SK-N-SH (cell line): ENCODE measurements at regions not wholly inside any gene's neighbourhood (a gene's known extent, or its start where the extent isn't known, plus 50 kb on each side); places are given as distances from the start of the nearest gene placed in this dataset.

Experiments
- CHD2 ChIP-seq: fragments of 150-350 bp; IDR thresholded peaks from 2 replicates; pipeline ENCODE4 v1.6.1; 2018; ENCODE audit warnings: low read length; ENCODE audit not compliant: partially characterized antibody
- CTCF ChIP-seq: fragments of 200-600 bp; sonication (generic); IDR thresholded peaks from 2 replicates; pipeline ENCODE4 v1.6.1; 2017; ENCODE audit warnings: antibody characterized with exemption, mild to moderate bottlenecking, moderate library complexity
- EP300 ChIP-seq, 2 experiments: IDR thresholded peaks; 2 replicates each; pipeline versions ENCODE4 v1.4.0 to v1.6.1; 2012; ENCODE audit warnings: borderline replicate concordance in 1 of 2, low read depth in 1 of 2, low read length in 1 of 2
- EZH2phosphoT487 ChIP-seq: fragments of 200-600 bp; sonication (generic); IDR thresholded peaks from 2 replicates; pipeline ENCODE4 v1.6.1; 2017; ENCODE audit warnings: low read depth, mixed run types, mild to moderate bottlenecking, antibody characterized with exemption, moderate library complexity, borderline replicate concordance
- FOXJ3 ChIP-seq: sonication (generic); formaldehyde crosslinking; IDR thresholded peaks from 2 replicates; pipeline ENCODE4 v1.5.1; 2020; ENCODE audit warnings: mild to moderate bottlenecking, missing genetic modification reagents
- GATA2 ChIP-seq: sonication (generic); formaldehyde crosslinking; IDR thresholded peaks from 2 replicates; pipeline ENCODE4 v1.5.0; 2020; ENCODE audit warnings: mild to moderate bottlenecking, missing genetic modification reagents
- JUND ChIP-seq: IDR thresholded peaks from 2 replicates; pipeline ENCODE4 v1.4.0; 2012
- NFIC ChIP-seq: IDR thresholded peaks from 2 replicates; pipeline ENCODE4 v1.4.0; 2012; ENCODE audit warnings: borderline replicate concordance
- NRF1 ChIP-seq: IDR thresholded peaks from 2 replicates; pipeline ENCODE4 v1.6.1; 2012; ENCODE audit warnings: low read depth, mild to moderate bottlenecking, low read length
- POLR2AphosphoS5 ChIP-seq: IDR thresholded peaks from 2 replicates; pipeline ENCODE4 v1.6.1; 2012; ENCODE audit warnings: low read depth, low read length
- SMC3 ChIP-seq: IDR thresholded peaks from 2 replicates; pipeline ENCODE4 v1.6.1; 2012; ENCODE audit warnings: low read depth, low read length, improper control_type of control experiment
- YY1 ChIP-seq: IDR thresholded peaks from 2 replicates; pipeline ENCODE4 v1.4.0; 2012; ENCODE audit warnings: low read depth, mild to moderate bottlenecking

- TF ChIP-seq FOXJ3 (CRISPR knock-in tag) (no peak), SMC3 (no peak), EP300 (IDR thresholded peaks at IDR 0.05; ENCODE audit: borderline replicate concordance in 1 of 2, low read depth in 1 of 2, low read length in 1 of 2) (no peak), EZH2phosphoT487 (no peak), NRF1 (no peak), CTCF (no peak), GATA2 (CRISPR knock-in tag) (no peak), CHD2 (no peak), JUND (no peak), NFIC (no peak), YY1 (no peak), POLR2AphosphoS5 (no peak)
Measured at GRCh38 chr1:18555036-18555435, 74.3 kb downstream of the KLHDC7A start.
